Neural cell (in vitro differentiated cells): ENCODE measurements at regions not wholly inside any gene's neighbourhood (a gene's known extent, or its start where the extent isn't known, plus 50 kb on each side); places are given as distances from the start of the nearest gene placed in this dataset.

Source experiments
- H2AFZ ChIP-seq: fragments of 200-600, 300-800 bp; sonication (generic), shearing (Covaris generic); 2 replicates; pipeline ENCODE4 v1.6.0; 2014; ENCODE audit warnings: low read depth, mild to moderate bottlenecking, antibody characterized with exemption, low read length, moderate library complexity
- H3F3A ChIP-seq: fragments of 200-600 bp; shearing (Covaris generic); 2 replicates; pipeline ENCODE4 v1.6.1; 2016; ENCODE audit warnings: mild to moderate bottlenecking, moderate library complexity, mixed read lengths, antibody characterized with exemption, low read length; ENCODE audit not compliant: insufficient read depth, poor library complexity, severe bottlenecking
- H3K27ac ChIP-seq: fragments of 200-600, 300-800 bp; sonication (generic), shearing (Covaris generic); 2 replicates; pipeline ENCODE4 v1.5.1; 2014; ENCODE audit warnings: mild to moderate bottlenecking, low read length, moderate library complexity
- H3K27me3 ChIP-seq: fragments of 300-800, 200-600 bp; sonication (generic), shearing (Covaris generic); 2 replicates; pipeline ENCODE4 v1.6.0; 2014; ENCODE audit warnings: mild to moderate bottlenecking, low read depth, low read length, moderate library complexity; ENCODE audit not compliant: insufficient read depth
- H3K36me3 ChIP-seq: fragments of 300-800, 200-600 bp; sonication (generic), shearing (Covaris generic); 2 replicates; pipeline ENCODE4 v1.5.1; 2014; ENCODE audit warnings: mild to moderate bottlenecking, antibody characterized with exemption, low read length, moderate library complexity; ENCODE audit not compliant: insufficient read depth
- H3K4me2 ChIP-seq: fragments of 300-800, 200-600 bp; sonication (generic), shearing (Covaris generic); 2 replicates; pipeline ENCODE4 v1.6.0; 2014; ENCODE audit warnings: mild to moderate bottlenecking, low read length
- H3K4me3 ChIP-seq: fragments of 300-800, 200-600 bp; sonication (generic), shearing (Covaris generic); 2 replicates; pipeline ENCODE4 v1.5.1; 2014; ENCODE audit warnings: mild to moderate bottlenecking, low read length, moderate library complexity
- H3K79me2 ChIP-seq: fragments of 200-600 bp; shearing (Covaris generic); replicated peaks from 2 replicates; pipeline ENCODE4 v1.6.0; 2014; ENCODE audit warnings: mild to moderate bottlenecking, low read length, moderate library complexity; ENCODE audit not compliant: insufficient read depth
- H3K9ac ChIP-seq: fragments of 300-800, 200-600 bp; sonication (generic), shearing (Covaris generic); 2 replicates; pipeline ENCODE4 v1.6.1; 2016; ENCODE audit warnings: mild to moderate bottlenecking, low read length, mixed read lengths
- H3K9me2 ChIP-seq: fragments of 200-600 bp; shearing (Covaris generic); 2 replicates; pipeline ENCODE4 v1.6.1; 2016; ENCODE audit warnings: mild to moderate bottlenecking, low read length, mixed read lengths; ENCODE audit not compliant: insufficient read depth
- H3K9me3 ChIP-seq: fragments of 200-600, 300-800 bp; sonication (generic), shearing (Covaris generic); 2 replicates; pipeline ENCODE4 v1.6.1; 2016; ENCODE audit warnings: mild to moderate bottlenecking, mixed run types, low read length, moderate library complexity, mixed read lengths
- H4K20me1 ChIP-seq: fragments of 200-600 bp; shearing (Covaris generic); 2 replicates; pipeline ENCODE4 v1.6.1; 2016; ENCODE audit warnings: mild to moderate bottlenecking, mixed run types; ENCODE audit not compliant: insufficient read depth
- EP300 ChIP-seq: fragments of 450-650 bp; conservative IDR thresholded peaks from 2 replicates; pipeline ENCODE4 v1.6.1; 2014; ENCODE audit warnings: antibody characterized with exemption, mild to moderate bottlenecking, moderate library complexity; ENCODE audit not compliant: poor library complexity, severe bottlenecking
- EZH2 ChIP-seq: fragments of 200-600, 300-800 bp; shearing (Covaris generic), sonication (generic); IDR thresholded peaks from 2 replicates; pipeline ENCODE4 v1.6.1; 2014; ENCODE audit warnings: antibody characterized with exemption, low read length, borderline replicate concordance, mild to moderate bottlenecking; ENCODE audit not compliant: insufficient read depth, poor library complexity, severe bottlenecking
- MXI1 ChIP-seq: fragments of 450-650 bp; conservative IDR thresholded peaks from 2 replicates; pipeline ENCODE4 v1.6.1; 2014; ENCODE audit warnings: antibody characterized with exemption, mild to moderate bottlenecking; ENCODE audit not compliant: poor library complexity, severe bottlenecking
- POLR2AphosphoS5 ChIP-seq: IDR thresholded peaks from 2 replicates; pipeline ENCODE4 v1.6.1; 2012
- RAD21 ChIP-seq: fragments of 450-650 bp; conservative IDR thresholded peaks from 2 replicates; pipeline ENCODE4 v1.6.1; 2014; ENCODE audit warnings: antibody characterized with exemption, mild to moderate bottlenecking, moderate library complexity
- SMC3 ChIP-seq: fragments of 450-650 bp; conservative IDR thresholded peaks from 2 replicates; pipeline ENCODE4 v1.6.1; 2014; ENCODE audit warnings: antibody characterized with exemption, mild to moderate bottlenecking, moderate library complexity; ENCODE audit not compliant: poor library complexity
- TAF1 ChIP-seq: IDR thresholded peaks from 2 replicates; pipeline ENCODE4 v1.6.1; 2012; ENCODE audit warnings: low read depth
- TF ChIP-seq, protein P1 (sequence below): IDR thresholded peaks from 2 replicates; pipeline ENCODE4 v1.6.1; 2012; ENCODE audit warnings: borderline replicate concordance
- TF ChIP-seq, protein P2 (sequence below): fragments of 450-650 bp; IDR thresholded peaks from 2 replicates; pipeline ENCODE4 v1.5.1; 2014; ENCODE audit warnings: antibody characterized with exemption, mild to moderate bottlenecking, moderate library complexity; ENCODE audit not compliant: poor library complexity, severe bottlenecking

DNA sequence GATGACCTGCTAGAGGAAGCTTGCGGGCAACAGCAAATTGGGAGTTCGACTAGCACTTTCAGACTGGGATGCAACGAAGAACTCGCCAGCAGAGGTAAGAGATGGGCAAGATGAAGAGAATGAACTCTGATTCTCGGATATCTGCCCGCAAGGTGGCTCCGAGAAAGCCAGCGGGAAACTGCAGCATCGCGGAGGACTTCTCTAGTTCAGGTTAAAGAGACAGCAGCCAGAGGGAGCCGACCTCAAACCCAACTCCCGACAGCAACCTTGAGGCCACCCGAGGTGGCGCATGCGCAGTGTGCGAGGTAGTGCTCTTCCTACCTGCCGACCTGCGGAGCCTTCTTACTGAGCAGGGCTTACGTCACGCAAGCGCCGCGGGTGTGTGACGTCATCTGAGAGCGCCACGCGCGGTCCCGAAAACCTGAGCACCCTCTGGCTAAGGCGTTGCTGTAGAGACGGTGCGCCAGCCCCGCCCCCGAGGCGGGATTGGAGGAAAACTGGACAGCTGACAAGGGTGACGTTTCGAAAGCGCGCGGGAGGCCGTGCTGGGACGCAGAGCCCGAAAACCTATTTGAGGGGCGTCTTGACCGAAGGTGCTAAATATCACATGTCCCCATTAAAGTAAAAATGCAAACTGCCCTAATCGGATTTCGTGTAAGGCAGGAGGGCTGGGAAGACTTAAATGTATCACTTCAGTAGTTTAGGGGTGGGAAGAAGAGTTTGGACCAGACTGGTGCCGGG, 110.5 kb upstream of the SLC25A33 start (continued):
- TF ChIP-seq EZH2, result no peak
- TF ChIP-seq SMC3, result peak; percentile 68
- TF ChIP-seq MXI1, result peak; percentile 87

DNA sequence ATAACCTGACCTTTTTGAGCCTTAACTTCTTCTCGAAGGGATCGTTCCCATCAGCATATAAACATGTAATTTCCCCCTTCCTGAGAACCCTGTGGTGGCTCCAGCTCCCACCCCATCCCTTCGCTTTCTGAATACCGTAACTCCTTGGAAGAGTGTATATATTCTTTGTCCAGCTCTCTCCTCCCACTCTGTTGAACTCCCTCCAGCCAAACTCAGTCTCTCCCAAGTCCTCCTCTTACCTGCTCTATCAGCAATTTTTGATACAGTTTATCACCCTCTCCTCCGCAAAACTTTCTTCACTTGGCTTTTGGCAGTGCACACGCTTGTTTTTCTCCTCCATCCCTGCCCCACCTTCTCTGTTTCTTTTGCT, 109.9 kb upstream of the SLC25A33 start:
- peak overlapping the region; percentile 71 for H3K4me2 ChIP-seq
- H3K27me3 ChIP-seq, result no peaks in the 10 kb centered on the region
- peak overlapping the region; percentile 63 for H3K27ac ChIP-seq
- no peaks in the 10 kb centered on the region for H3K79me2 ChIP-seq
- H4K20me1 ChIP-seq, result no peaks in the 10 kb centered on the region
- H2AFZ ChIP-seq, result peak overlapping the region; percentile 94
- H3K4me3 ChIP-seq, result peak overlapping the region; percentile 70
- no peaks in the 10 kb centered on the region for H3F3A ChIP-seq
- no peaks in the 10 kb centered on the region for H3K9me2 ChIP-seq
- peak overlapping the region; percentile 61 for H3K9ac ChIP-seq
- H3K9me3 ChIP-seq, result no peaks in the 10 kb centered on the region
- TF ChIP-seq SMC3 (no peak), RAD21 (no peak), POLR2AphosphoS5 (no peak)
- TF ChIP-seq, protein P1, sequence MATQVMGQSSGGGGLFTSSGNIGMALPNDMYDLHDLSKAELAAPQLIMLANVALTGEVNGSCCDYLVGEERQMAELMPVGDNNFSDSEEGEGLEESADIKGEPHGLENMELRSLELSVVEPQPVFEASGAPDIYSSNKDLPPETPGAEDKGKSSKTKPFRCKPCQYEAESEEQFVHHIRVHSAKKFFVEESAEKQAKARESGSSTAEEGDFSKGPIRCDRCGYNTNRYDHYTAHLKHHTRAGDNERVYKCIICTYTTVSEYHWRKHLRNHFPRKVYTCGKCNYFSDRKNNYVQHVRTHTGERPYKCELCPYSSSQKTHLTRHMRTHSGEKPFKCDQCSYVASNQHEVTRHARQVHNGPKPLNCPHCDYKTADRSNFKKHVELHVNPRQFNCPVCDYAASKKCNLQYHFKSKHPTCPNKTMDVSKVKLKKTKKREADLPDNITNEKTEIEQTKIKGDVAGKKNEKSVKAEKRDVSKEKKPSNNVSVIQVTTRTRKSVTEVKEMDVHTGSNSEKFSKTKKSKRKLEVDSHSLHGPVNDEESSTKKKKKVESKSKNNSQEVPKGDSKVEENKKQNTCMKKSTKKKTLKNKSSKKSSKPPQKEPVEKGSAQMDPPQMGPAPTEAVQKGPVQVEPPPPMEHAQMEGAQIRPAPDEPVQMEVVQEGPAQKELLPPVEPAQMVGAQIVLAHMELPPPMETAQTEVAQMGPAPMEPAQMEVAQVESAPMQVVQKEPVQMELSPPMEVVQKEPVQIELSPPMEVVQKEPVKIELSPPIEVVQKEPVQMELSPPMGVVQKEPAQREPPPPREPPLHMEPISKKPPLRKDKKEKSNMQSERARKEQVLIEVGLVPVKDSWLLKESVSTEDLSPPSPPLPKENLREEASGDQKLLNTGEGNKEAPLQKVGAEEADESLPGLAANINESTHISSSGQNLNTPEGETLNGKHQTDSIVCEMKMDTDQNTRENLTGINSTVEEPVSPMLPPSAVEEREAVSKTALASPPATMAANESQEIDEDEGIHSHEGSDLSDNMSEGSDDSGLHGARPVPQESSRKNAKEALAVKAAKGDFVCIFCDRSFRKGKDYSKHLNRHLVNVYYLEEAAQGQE, result no peak
- H3K36me3 ChIP-seq, result no peaks in the 10 kb centered on the region

DNA sequence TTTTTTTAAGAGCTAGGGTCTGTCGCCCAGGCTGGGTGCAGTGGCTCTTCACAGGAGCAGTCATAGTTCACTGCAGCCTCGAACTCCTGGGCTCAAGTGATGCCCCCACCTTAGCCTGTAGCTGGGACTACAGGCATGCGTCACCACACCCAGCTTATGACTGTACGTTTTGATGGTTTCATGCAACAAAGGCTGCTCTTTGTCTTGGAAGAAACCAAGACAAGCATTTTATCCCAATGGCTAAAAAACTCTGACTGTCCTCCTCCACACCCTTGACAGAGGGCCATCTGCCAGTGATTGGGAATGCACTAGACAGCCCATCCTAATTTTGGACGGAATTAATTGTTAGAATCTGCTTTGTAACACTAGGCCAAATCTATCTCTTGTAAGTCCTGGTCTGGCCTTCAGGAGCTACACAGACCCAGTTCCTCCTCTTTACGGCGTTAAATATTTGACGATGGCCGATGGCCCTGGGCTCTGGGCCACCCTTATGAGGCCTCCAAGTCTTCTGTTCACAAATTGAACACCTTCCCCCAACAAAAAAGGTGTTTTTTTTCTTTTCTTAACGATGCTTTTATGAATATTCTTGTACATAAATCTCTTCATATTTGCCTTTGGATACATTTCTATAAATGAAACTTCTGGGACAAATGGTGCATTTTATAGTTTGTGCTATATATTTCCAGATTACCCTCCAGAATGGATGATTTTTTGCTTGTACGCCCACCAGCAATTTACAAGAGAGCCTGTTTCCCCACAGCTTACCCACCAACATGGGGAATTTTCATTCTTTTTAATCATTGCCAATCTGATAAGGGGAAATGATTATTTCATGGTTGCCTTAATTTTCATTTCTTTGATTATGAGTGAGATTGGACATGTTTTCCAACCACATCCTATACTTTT, 104.8 kb upstream of the SLC25A33 start:
- no peak overlapping the region for H3K27ac ChIP-seq
- no peaks in the 10 kb centered on the region for H3K9me2 ChIP-seq

More for the DNA sequence above, 104.8 kb upstream of the SLC25A33 start:
- H3K79me2 ChIP-seq, result no peaks in the 10 kb centered on the region
- H3K9ac ChIP-seq, result no peak overlapping the region
- no peaks in the 10 kb centered on the region for H4K20me1 ChIP-seq
- no peak for TF ChIP-seq POLR2AphosphoS5
- TF ChIP-seq, protein P2, sequence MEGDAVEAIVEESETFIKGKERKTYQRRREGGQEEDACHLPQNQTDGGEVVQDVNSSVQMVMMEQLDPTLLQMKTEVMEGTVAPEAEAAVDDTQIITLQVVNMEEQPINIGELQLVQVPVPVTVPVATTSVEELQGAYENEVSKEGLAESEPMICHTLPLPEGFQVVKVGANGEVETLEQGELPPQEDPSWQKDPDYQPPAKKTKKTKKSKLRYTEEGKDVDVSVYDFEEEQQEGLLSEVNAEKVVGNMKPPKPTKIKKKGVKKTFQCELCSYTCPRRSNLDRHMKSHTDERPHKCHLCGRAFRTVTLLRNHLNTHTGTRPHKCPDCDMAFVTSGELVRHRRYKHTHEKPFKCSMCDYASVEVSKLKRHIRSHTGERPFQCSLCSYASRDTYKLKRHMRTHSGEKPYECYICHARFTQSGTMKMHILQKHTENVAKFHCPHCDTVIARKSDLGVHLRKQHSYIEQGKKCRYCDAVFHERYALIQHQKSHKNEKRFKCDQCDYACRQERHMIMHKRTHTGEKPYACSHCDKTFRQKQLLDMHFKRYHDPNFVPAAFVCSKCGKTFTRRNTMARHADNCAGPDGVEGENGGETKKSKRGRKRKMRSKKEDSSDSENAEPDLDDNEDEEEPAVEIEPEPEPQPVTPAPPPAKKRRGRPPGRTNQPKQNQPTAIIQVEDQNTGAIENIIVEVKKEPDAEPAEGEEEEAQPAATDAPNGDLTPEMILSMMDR, result no peak
- TF ChIP-seq EP300, result no peak
- TF ChIP-seq, protein P1, result no peak
- TF ChIP-seq MXI1, result no peak
- no peak for TF ChIP-seq EZH2
- TF ChIP-seq TAF1, result no peak
- TF ChIP-seq SMC3, result no peak
- no peak for TF ChIP-seq RAD21
- H3K4me3 ChIP-seq, result no peak overlapping the region
- no peaks in the 10 kb centered on the region for H3F3A ChIP-seq
- no peaks in the 10 kb centered on the region for H3K36me3 ChIP-seq
- H3K9me3 ChIP-seq, result no peaks in the 10 kb centered on the region
- H3K27me3 ChIP-seq, result no peaks in the 10 kb centered on the region
- H2AFZ ChIP-seq, result no peak overlapping the region
- H3K4me2 ChIP-seq, result no peak overlapping the region
